Epidermal melanocyte (primary cell): ENCODE measurements at regions not wholly inside any gene's neighbourhood (a gene's known extent, or its start where the extent isn't known, plus 50 kb on each side); places are given as distances from the start of the nearest gene placed in this dataset.

ENCODE experiments used
- DNase-seq: peaks from one replicate; pipeline ENCODE4 v3.0.0; 2011; ENCODE audit warnings: low spot score; ENCODE audit not compliant: insufficient read length

- DNase-seq, result no peak
Measured at GRCh38 chr1:182196897-182197870, 135.7 kb upstream of the ZNF648 start.

GRCh38 chr1:182195733-182196132, 134.2 kb upstream of the ZNF648 start:
- no peak for DNase-seq

GRCh38 chr1:182193908-182194550, 132.5 kb upstream of the ZNF648 start:
- peak; percentile 63 for DNase-seq

- DNase-seq, result no peak
Measured at GRCh38 chr1:182192966-182193365, 131.5 kb upstream of the ZNF648 start.

DNA sequence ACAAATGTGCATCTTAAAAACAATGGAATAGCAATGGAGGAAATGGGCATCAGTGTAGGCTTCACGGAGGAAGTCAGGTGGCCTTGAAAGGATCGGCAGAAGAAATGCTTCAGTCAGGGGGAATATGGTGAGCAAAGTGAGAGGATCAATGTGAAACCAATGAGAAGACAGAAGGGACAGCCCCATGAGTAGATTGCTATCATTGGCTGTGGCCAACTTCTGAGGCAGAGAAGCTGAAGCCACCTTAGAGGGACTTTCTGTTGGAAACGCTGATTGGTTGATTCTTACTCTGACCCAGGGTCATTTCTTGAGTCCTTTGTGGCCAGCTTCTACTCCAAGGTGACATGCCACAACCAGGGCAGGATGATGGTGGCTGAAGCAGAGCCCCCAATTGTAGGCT, 130.7 kb upstream of the ZNF648 start:
- DNase-seq, result no peak

- DNase-seq, result no peak
Measured at GRCh38 chr1:182191381-182192115, 130.0 kb upstream of the ZNF648 start.

GRCh38 chr1:182189535-182190066, 128.1 kb upstream of the ZNF648 start:
- no peak for DNase-seq

GRCh38 chr1:182186757-182187146, 125.2 kb upstream of the ZNF648 start:
- DNase-seq, result no peak

DNA sequence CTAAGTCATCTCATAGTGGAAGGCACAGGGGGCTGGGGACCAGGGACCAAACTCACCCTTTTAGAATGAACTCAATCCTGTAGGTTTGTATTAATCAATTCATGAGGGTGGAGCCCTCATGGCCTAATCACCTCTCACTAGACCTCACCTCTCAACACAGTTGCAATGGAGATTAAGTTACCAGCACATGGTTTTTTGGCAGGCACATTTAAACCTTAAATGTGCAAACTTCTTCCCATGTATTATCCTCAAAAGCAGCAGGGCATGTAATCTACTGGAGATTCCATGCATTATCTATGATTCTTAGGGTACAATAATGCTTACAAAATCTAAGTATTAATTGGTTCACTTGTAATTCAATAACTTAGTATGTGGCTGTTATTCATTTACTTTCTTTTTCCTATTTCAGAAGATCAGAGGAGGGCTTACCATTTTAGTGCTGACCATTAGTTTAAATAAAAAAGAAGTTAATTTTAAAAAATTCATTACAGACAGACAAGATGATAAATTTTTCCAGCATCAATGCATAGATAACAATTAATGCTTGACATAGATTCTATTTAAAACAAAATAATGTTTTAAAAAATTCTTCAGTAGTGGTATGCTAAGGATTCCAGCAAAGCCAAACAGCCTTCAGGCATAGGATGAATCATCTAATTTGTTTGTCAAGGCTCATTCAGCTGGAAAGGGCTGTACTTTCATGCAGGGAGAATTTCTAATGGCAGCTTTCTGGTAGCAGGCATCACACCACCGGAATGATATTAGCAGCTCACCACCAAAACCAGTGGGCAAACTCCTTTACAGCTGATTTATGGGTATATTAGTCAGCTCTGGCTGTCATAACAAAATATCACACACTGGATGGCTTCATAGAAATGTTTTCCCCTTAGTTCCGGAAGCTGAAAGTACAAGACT, 124.6 kb upstream of the ZNF648 start:
- DNase-seq, result peak; percentile 82

GRCh38 chr1:182185136-182185535, 123.6 kb upstream of the ZNF648 start:
- no peak for DNase-seq

- DNase-seq, result no peak
Measured at GRCh38 chr1:182183606-182184005, 122.1 kb upstream of the ZNF648 start.

GRCh38 chr1:182182311-182182710, 120.8 kb upstream of the ZNF648 start:
- DNase-seq, result no peak

DNA sequence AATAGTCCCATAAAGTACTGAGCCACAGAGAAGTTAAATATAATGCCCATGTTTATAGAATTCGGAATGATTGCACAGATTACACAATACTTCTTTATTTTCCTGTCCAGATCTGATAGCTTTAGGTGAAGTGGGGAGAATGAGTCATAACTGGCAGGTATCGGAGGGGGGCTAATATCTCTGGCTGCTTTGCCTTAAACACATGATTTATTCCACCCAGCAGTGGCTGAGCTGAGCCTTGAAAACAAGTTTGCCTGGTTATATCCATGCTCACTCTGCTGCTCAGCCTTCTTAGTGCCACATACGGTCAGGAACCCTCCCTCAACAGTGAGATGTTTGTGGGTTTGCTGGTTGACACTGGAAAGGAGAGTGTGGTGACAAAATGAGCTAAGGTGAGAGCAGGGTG, 119.7 kb upstream of the ZNF648 start:
- no peak for DNase-seq

GRCh38 chr1:182175361-182175931, 113.9 kb upstream of the ZNF648 start:
- DNase-seq, result no peak

DNA sequence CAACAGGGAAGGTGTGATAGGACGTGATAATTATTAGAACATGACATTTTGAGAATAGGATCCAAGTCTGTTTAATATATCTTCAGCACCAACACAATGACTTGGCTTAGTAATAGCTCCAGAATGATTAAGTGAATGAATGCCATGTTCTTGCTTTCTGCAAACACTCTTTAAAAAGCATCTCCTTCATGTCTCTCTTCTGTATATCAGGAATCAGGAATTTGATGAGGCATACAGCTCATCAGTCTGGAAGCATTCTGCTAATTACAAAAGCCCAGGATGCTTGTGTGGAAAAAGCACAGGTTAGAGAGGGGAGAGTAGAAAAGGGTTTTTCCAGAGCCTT, 113.0 kb upstream of the ZNF648 start:
- DNase-seq, result no peak

DNA sequence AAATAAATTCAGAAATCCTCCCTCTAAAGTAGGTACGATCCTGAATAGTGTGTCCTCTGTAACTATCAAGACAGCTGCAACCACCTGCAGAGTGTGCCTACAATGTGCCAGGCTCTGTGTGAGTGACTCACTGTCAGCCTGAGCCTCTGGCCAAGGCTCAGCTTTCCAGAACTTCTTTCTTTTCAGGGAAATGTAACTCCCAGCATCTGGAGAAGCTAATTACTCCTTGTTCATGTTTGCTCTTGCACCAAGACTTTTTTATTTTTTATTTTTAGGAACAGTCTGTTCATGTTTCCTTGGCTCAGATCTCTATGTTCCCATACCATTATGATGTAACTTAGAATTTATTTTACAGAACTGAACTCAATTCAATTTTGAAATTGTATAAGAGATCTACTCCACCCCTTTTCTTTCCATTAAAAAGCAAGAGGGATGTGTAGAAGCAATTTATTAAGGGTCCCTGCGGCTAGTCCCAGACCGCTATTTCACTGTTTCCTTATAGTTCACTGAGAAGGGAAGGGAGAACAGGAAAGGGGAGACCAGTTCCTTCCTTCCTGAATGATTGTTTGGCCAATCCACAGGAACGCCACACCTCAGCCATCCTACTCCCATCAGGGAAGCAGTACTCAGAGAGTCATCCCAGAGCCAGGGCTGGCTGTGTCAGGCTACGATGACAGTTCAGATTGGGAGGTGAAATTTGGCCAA, 112.4 kb upstream of the ZNF648 start:
- DNase-seq, result no peak

- no peak for DNase-seq
Measured at GRCh38 chr1:182172699-182173098, 111.2 kb upstream of the ZNF648 start.

- DNase-seq, result no peak
Measured at GRCh38 chr1:182170891-182171461, 109.5 kb upstream of the ZNF648 start.

GRCh38 chr1:182169203-182169602, 107.7 kb upstream of the ZNF648 start:
- DNase-seq, result no peak
